ENCODE measurements at regions not wholly inside any gene's neighbourhood (a gene's known extent, or its start where the extent isn't known, plus 50 kb on each side); places are given as distances from the start of the nearest gene placed in this dataset.
"Not testable (repeated sequence)": the region's sequence is repeated elsewhere in the genome, so short reads cannot be mapped to it uniquely, and the experiment has no call there.

- DNase-seq: no peak
These were observed 113.1 kb downstream of the KLF5 start for GRCh38 chr13:73171926-73172325.

- no peak for DNase-seq
These were observed 112.5 kb downstream of the KLF5 start for GRCh38 chr13:73171271-73171682.

DNA sequence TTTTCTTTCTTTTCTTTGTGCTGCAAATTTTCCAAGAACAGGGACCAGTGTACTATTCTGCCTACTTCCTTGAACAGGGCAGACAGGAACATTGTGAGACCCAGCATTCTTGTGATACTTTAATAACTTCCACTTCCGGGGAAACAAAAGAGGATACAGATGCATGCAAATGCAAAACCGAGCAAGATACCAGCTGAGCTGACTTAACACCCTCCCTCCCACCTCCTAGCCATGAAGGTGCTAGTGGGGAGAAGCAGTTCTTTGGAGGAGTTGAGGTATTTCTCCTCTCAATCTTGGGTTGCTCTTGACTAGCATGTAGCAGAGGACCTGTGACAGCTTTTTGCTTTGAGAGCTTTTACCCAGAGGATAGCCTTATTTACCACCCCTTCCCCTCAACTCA, 111.2 kb downstream of the KLF5 start:
- DNase-seq: no peak

- DNase-seq: no peak
These were observed 110.2 kb downstream of the KLF5 start for GRCh38 chr13:73168953-73169401.

- DNase-seq: no peak
These were observed 109.6 kb downstream of the KLF5 start for GRCh38 chr13:73168226-73168952.

- no peak for DNase-seq
These were observed 108.4 kb downstream of the KLF5 start for GRCh38 chr13:73167028-73167820.

DNA sequence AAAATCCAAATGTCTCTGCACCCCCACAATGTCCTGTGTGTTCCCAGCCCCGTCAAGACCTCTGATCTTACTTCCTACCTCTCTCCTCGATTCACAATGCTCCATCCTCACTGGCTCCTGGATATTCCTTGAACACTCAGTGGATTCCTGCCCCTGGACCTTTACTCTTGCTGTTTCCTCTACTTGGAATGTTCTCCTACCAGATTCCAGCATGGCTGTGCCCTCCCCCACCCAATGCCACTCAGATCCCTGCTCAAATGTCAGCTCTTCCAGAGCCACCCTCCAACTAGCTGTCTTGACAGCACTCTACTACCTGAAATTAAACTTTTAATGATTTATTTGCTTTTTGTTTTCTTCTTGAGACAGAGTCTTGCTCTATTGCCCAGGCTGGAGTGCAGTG, 107.4 kb downstream of the KLF5 start:
- DNase-seq: no peak

DNA sequence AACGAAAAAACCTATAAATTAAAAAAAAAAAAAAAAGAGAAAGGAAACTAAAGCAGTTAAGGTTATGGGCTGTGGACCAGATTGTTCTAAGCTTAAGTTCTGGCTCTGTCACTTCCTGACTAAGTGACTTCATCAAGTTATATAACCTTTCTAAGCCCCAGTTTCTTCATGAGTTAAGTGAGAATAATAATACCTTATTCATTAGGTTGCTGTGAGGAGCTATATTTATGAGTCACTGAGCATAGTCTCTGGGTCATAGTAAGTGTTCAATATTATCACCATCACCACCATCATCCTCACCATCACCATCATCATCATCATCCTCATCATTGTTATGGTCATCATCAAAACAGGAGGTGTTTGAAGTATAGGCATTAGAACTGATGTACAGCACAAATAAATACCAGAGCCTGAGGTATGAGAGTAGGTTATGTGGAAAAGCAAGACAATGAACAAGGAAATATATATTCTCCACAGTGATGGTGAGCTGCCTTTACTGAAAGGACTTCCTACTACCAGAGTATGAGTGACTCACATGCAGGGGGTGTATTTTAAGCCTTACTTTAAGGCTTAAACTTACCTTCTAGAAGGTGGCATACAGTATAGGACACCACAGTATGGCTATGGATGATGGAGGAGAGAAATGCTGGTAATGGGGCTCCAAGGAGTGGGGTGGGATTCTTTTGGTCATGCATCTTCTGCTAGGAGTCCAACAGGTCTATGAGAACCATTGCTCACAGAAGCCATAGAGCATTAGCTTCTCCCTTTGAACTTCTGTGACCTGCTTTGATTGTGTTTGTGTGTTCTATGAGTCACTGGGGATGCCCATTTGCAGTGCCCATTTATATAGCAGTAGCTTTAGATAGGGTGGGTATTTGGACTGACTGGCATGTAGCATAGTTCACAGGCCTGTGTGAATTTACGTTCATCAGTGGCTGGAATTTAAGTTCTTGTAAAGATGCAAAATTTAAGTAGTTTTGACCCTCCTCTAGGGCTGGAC, 104.4 kb downstream of the KLF5 start:
- no peak for DNase-seq

DNA sequence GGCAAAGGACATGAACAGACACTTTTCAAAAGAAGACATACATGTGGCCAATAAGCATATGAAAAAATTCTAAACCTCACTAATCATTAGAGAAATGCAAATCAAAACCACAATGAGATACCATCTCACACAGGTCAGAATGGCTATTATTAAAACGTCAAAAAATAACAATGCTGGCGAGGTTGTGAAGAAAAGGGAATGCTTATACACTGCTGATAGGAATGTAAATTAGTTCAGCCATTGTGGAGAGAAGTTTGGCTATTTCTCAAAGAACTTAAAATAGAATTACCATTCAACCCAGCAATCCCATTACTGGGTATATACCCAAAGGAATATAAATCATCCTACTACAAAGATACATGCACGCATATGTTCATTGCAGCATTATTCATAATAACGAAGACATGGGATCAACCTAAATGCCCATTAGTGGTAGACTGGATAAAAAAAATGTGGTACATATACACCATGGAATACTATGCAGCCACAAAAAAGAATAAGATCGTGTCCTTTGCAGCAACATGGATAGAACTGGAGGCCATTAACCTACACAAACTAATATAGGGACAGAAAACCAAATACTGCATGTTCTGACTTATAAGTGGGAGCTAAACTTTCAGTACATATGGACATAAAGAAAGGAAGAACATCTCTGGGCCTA, 101.7 kb downstream of the KLF5 start:
- not testable (repeated sequence) for DNase-seq

DNA sequence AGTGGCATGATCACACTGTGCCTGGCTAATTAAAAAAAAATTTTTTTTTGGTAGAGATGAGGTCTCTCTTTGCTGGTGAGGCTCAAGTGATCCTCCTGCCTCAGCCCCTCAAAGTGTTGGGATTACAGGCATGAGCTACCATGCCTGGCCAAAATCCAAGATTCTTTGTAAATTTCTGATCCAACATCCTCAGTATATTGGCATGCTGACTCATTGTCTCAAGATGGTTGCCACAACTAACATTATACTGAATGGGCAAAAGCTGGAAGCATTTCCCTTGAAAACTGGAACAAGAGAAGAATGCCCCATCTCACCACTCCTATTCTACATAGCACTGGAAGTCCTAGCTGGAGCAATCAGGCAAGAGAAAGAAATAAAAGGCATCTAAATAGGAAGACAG, 100.0 kb downstream of the KLF5 start:
- DNase-seq: no peak

- no peak for DNase-seq
These were observed 98.2 kb downstream of the KLF5 start for GRCh38 chr13:73157031-73157430.

GRCh38 chr13:73146707-73147106, 87.9 kb downstream of the KLF5 start:
- DNase-seq: no peak

DNA sequence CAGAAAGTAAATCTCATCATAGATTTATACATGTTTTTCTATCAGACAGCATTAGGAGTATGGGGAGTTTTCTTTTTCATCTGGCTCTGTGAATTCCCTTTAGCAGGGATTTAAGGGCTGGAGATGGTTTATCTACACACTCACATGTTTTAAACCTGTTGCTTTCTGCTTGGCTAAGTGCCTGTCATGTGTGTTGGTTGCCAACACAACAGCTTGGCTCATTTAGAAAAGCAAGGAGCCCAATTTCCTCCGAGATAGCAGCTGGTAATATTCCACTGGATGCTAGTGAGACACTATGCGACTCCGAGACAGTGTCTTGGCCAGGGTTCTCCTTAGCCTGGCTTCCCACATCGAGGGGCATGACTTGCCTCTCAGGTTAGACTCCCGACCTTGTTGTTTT, 83.3 kb downstream of the KLF5 start:
- DNase-seq: no peak

- no peak for DNase-seq
These were observed 82.5 kb downstream of the KLF5 start for GRCh38 chr13:73141292-73141771.

DNA sequence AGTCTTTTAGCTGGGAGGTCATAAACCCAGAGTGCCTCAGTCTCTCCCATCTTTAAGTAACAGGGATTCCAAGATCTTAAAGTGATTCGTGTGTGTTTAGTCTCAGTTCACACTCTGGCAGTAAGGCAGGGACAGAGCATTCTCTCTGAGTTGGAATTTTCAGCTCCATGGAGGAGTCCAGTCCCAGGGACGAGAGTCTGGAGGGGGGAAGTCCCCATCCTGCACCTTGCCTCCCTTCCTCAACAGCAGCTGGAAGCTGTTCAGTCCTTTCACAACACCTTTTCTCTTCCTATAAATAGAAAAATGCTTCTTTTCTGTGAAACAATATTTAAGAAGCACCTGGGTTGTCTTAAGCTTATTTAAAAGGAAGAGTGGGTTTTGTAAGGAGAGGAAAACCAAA, 82.0 kb downstream of the KLF5 start:
- no peak for DNase-seq

DNA sequence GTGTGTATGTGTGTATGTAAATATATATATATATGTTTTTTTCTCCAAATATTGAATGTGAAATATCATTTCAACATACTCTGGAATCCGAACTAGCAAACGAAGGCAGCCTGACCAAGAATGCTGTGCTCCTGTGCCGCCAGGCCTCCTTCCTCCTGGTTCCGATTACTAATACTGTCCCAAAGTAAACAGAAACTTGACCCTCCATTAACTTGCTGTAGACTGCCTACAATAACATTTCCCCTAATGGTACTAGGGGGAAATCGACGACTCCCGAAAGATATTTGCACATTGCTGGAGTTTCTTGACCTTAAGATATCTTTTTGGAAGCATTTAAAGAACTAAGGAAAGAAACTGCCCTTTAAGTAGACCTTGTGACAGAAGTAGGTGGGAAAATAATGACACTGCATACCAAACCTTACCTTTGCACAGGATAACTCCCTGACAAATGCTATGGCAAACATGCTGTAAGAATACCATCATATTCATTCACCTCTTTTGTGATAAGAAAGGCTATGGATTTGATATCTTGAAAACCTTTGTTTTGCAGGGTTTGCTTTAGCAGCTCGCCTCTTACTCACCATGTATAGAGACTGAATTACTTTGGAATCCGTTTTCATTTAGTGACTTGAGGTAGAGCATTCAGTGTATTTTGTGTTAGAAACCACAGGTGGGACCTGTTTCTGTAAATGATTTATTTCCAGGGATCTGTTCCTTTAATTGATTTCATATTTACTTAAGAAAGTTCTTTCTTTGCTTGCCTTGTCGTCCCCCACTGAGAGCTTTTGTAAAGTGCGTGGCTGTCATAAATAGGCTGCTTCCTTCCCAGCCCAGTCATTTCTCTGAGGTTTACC, 80.1 kb downstream of the KLF5 start:
- no peak for DNase-seq

DNA sequence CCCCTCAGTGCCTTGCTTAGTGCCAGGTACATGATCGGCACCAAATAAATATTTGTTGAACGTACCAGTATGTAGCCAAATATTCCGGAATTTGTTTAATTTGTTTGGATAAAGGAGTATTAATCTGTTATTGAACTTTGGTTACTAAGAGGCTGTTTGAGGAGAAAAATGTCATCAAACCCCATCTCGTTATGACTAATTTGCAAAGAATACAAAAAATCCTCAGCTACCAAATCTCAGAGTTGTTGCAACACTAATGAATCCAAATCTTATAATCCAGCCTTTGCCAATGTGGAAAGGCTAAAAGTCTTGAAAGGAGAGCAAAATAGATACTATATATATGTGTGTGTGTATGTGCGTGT, 79.5 kb downstream of the KLF5 start:
- DNase-seq: no peak

DNA sequence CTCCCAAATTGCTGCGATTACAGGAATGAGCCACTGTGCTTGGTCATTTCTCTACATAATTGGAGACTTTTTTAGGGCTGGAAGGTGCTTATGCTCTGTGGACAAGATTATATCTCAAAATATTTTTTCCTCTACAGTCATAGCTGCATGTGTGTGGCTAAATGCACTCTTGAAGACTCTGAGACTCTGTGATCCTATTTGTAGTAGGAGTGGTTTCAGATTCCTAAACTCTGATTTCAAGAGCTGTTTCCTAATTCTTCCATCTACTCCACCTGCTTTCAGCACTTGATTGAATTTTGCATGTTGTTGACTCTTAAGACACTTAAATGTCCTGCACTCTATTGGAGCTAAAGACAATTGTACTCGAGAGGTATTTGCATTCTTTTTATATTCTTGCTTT, 78.0 kb downstream of the KLF5 start:
- DNase-seq: no peak

DNA sequence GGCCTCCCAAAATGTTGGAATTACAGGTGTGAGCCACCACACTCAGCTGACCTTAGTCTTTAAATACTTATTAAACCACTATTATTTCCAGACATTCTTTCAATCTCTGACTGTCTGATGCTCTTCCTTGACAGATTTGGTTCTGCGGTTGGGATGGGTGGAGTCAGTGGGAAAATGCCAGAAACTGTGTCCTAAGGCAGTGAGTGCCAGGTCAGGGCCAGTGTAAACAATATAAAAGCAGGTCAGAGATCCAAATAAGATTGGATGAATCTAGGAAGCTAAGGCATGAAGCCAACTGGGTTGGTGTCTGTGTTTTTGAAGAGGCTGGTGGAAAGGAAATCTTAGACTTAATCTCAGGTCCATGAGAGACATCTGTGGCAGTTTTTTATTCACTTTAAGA, 74.7 kb downstream of the KLF5 start:
- DNase-seq: no peak

- no peak for DNase-seq
These were observed 72.4 kb downstream of the KLF5 start for GRCh38 chr13:73131247-73131646.

DNA sequence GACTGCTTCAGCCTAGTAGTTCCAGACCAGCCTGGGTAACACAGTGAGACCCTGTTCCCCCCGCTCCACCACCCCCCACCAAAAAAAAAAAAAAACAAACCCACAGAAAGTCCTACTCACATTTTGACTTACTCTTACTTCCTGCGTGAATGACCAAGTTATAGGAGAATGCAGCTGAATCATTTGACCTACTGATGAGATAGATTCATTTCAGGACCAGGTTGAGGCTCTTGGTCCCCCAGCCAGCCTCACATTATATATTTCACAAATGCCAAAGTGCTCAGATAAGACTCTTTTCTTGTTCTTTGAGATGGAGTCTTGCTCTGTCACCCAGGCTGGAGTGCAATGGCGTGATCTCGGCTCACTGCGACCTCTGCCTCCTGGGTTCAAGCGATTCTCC, 70.2 kb downstream of the KLF5 start:
- DNase-seq: no peak

Data from activated naive CD4-positive, alpha-beta T cell treated with Interleukin-2 at 50 U/mL for 16 hours (primary cell).